Activated T-cell treated with anti-CD3 and anti-CD28 coated beads, Interleukin-2, amount 50 U/mL, for 4 hours (primary cell): ENCODE measurements at regions not wholly inside any gene's neighbourhood (a gene's known extent, or its start where the extent isn't known, plus 50 kb on each side); places are given as distances from the start of the nearest gene placed in this dataset.

Experiments
- ATAC-seq, 2 donors: fragments of 200-7000 bp; cut with Tn5 transposase; one replicate each; pipeline ENCODE4 v1.10.0; 2021
- DNase-seq: peaks from one replicate; pipeline ENCODE4 v3.0.0-alpha.2; 2020
- H3K27me3 Mint-ChIP-seq: one replicate; pipeline ENCODE4 v1.8.0; 2021; ENCODE audit warnings: low read depth, mixed read lengths
- H3K36me3 Mint-ChIP-seq: one replicate; pipeline ENCODE4 v1.8.0; 2022; ENCODE audit warnings: mixed read lengths; ENCODE audit not compliant: insufficient read depth
- H3K4me1 Mint-ChIP-seq: one replicate; pipeline ENCODE4 v1.8.0; 2021; ENCODE audit warnings: low read depth, mixed read lengths
- H3K4me3 Mint-ChIP-seq: one replicate; pipeline ENCODE4 v1.8.0; 2021; ENCODE audit warnings: mild to moderate bottlenecking, moderate library complexity, mixed read lengths
- H3K9me3 Mint-ChIP-seq: one replicate; pipeline ENCODE4 v1.8.0; 2021; ENCODE audit warnings: mixed read lengths

GRCh38 chr15:87761736-87762509, 494.6 kb downstream of the NTRK3 start:
- Mint-ChIP-seq H3K36me3 (no peaks in the 10 kb centered on the region), H3K4me3 (no peak overlapping the region), H3K27me3 (no peaks in the 10 kb centered on the region), H3K4me1 (peaks cover 17% of the 10 kb centered on the region), H3K9me3 (no peaks in the 10 kb centered on the region)
- ATAC-seq (no peak), DNase-seq (no peak)

- H3K27me3 Mint-ChIP-seq = no peaks in the 10 kb centered on the region
These were observed 495.8 kb downstream of the NTRK3 start for GRCh38 chr15:87760547-87761314.

GRCh38 chr15:87758794-87759418, 497.6 kb downstream of the NTRK3 start:
- ATAC-seq = no peak
- Mint-ChIP-seq H3K27me3 (no peaks in the 10 kb centered on the region), H3K36me3 (no peaks in the 10 kb centered on the region), H3K9me3 (no peaks in the 10 kb centered on the region), H3K4me1 (peaks cover 17% of the 10 kb centered on the region), H3K4me3 (no peak overlapping the region)
- no peak for DNase-seq

More at GRCh38 chr15:87760547-87761314, 495.8 kb downstream of the NTRK3 start:
- Mint-ChIP-seq H3K9me3 (no peaks in the 10 kb centered on the region), H3K4me1 (peaks cover 17% of the 10 kb centered on the region), H3K4me3 (no peak overlapping the region), H3K36me3 (no peaks in the 10 kb centered on the region)
- ATAC-seq = no peak
- DNase-seq = no peak

GRCh38 chr15:87757084-87757483, 499.5 kb downstream of the NTRK3 start:
- no peaks in the 10 kb centered on the region for H3K9me3 Mint-ChIP-seq
- ATAC-seq (no peak), DNase-seq (no peak)
- H3K4me1 Mint-ChIP-seq = peaks cover 16% of the 10 kb centered on the region
- no peaks in the 10 kb centered on the region for H3K27me3 Mint-ChIP-seq
- H3K36me3 Mint-ChIP-seq = no peaks in the 10 kb centered on the region
- H3K4me3 Mint-ChIP-seq = no peak overlapping the region

- DNase-seq = no peak
- no peaks in the 10 kb centered on the region for H3K27me3 Mint-ChIP-seq
- peaks cover 6% of the 10 kb centered on the region for H3K4me1 Mint-ChIP-seq
- H3K9me3 Mint-ChIP-seq = no peaks in the 10 kb centered on the region
- H3K36me3 Mint-ChIP-seq = no peaks in the 10 kb centered on the region
- ATAC-seq = no peak
- H3K4me3 Mint-ChIP-seq = no peak overlapping the region
These were observed 500.5 kb downstream of the NTRK3 start for GRCh38 chr15:87756072-87756471.

GRCh38 chr15:87755226-87755625, 501.3 kb downstream of the NTRK3 start:
- H3K36me3 Mint-ChIP-seq = no peaks in the 10 kb centered on the region
- no peak overlapping the region for H3K4me3 Mint-ChIP-seq
- H3K9me3 Mint-ChIP-seq = no peaks in the 10 kb centered on the region
- H3K4me1 Mint-ChIP-seq = peaks cover 4% of the 10 kb centered on the region
- no peak for DNase-seq
- no peaks in the 10 kb centered on the region for H3K27me3 Mint-ChIP-seq
- ATAC-seq = no peak

- no peak overlapping the region for H3K4me3 Mint-ChIP-seq
- H3K36me3 Mint-ChIP-seq = no peaks in the 10 kb centered on the region
- no peak for DNase-seq
- ATAC-seq = no peak
- H3K9me3 Mint-ChIP-seq = no peaks in the 10 kb centered on the region
- H3K27me3 Mint-ChIP-seq = no peaks in the 10 kb centered on the region
- H3K4me1 Mint-ChIP-seq = peaks cover 4% of the 10 kb centered on the region
These were observed 503.0 kb downstream of the NTRK3 start for GRCh38 chr15:87753539-87753938.

GRCh38 chr15:87752250-87752951, 504.1 kb downstream of the NTRK3 start:
- Mint-ChIP-seq H3K27me3 (no peaks in the 10 kb centered on the region), H3K4me1 (peaks cover 4% of the 10 kb centered on the region), H3K9me3 (no peaks in the 10 kb centered on the region), H3K36me3 (no peaks in the 10 kb centered on the region), H3K4me3 (no peak overlapping the region)
- DNase-seq (no peak), ATAC-seq (peak; percentile 38 to 53)

GRCh38 chr15:87748483-87748882, 508.1 kb downstream of the NTRK3 start:
- H3K36me3 Mint-ChIP-seq = no peaks in the 10 kb centered on the region
- peaks cover 4% of the 10 kb centered on the region for H3K4me1 Mint-ChIP-seq
- no peaks in the 10 kb centered on the region for H3K27me3 Mint-ChIP-seq
- DNase-seq = no peak
- H3K4me3 Mint-ChIP-seq = no peak overlapping the region
- no peaks in the 10 kb centered on the region for H3K9me3 Mint-ChIP-seq
- no peak for ATAC-seq

GRCh38 chr15:87747087-87747486, 509.5 kb downstream of the NTRK3 start:
- ATAC-seq (no peak), DNase-seq (no peak)
- Mint-ChIP-seq H3K4me1 (no peaks in the 10 kb centered on the region), H3K36me3 (no peaks in the 10 kb centered on the region), H3K9me3 (no peaks in the 10 kb centered on the region), H3K27me3 (no peaks in the 10 kb centered on the region), H3K4me3 (no peak overlapping the region)

GRCh38 chr15:87746333-87746732, 510.2 kb downstream of the NTRK3 start:
- Mint-ChIP-seq H3K4me3 (no peak overlapping the region), H3K27me3 (no peaks in the 10 kb centered on the region), H3K9me3 (no peaks in the 10 kb centered on the region), H3K4me1 (no peaks in the 10 kb centered on the region), H3K36me3 (no peaks in the 10 kb centered on the region)
- ATAC-seq = no peak
- no peak for DNase-seq

GRCh38 chr15:87744815-87745214, 511.7 kb downstream of the NTRK3 start:
- H3K36me3 Mint-ChIP-seq = no peaks in the 10 kb centered on the region

GRCh38 chr15:87743562-87743961, 513.0 kb downstream of the NTRK3 start:
- DNase-seq = no peak
- H3K9me3 Mint-ChIP-seq = no peaks in the 10 kb centered on the region
- H3K27me3 Mint-ChIP-seq = no peaks in the 10 kb centered on the region
- H3K36me3 Mint-ChIP-seq = no peaks in the 10 kb centered on the region
- no peaks in the 10 kb centered on the region for H3K4me1 Mint-ChIP-seq
- H3K4me3 Mint-ChIP-seq = no peak overlapping the region
- ATAC-seq = no peak

More at GRCh38 chr15:87744815-87745214, 511.7 kb downstream of the NTRK3 start:
- H3K4me1 Mint-ChIP-seq = no peaks in the 10 kb centered on the region
- ATAC-seq (no peak), DNase-seq (no peak)
- H3K9me3 Mint-ChIP-seq = no peaks in the 10 kb centered on the region
- no peak overlapping the region for H3K4me3 Mint-ChIP-seq
- no peaks in the 10 kb centered on the region for H3K27me3 Mint-ChIP-seq

GRCh38 chr15:87741350-87741749, 515.2 kb downstream of the NTRK3 start:
- Mint-ChIP-seq H3K4me1 (peaks cover 8% of the 10 kb centered on the region), H3K36me3 (no peaks in the 10 kb centered on the region), H3K9me3 (no peaks in the 10 kb centered on the region), H3K4me3 (no peak overlapping the region), H3K27me3 (no peaks in the 10 kb centered on the region)
- DNase-seq (no peak), ATAC-seq (no peak)
